ENCODE measurements at regions not wholly inside any gene's neighbourhood (a gene's known extent, or its start where the extent isn't known, plus 50 kb on each side); places are given as distances from the start of the nearest gene placed in this dataset.

GRCh38 chr10:130728531-130729215 lies 582.8 kb downstream of the TCERG1L start:
- DNase-seq: no peak

- DNase-seq: no peak
Measured at GRCh38 chr10:130729876-130730275, 581.6 kb downstream of the TCERG1L start.

- DNase-seq: no peak
Measured at GRCh38 chr10:130737186-130737585, 574.3 kb downstream of the TCERG1L start.

GRCh38 chr10:130737621-130738020 lies 573.9 kb downstream of the TCERG1L start:
- no peak for DNase-seq

- DNase-seq: no peak
Measured at GRCh38 chr10:130739016-130739756, 572.3 kb downstream of the TCERG1L start.

GRCh38 chr10:130739757-130740145 lies 571.8 kb downstream of the TCERG1L start:
- DNase-seq: no peak

GRCh38 chr10:130740166-130740565 lies 571.4 kb downstream of the TCERG1L start:
- no peak for DNase-seq

GRCh38 chr10:130740915-130741750 lies 570.4 kb downstream of the TCERG1L start:
- DNase-seq: no peak

GRCh38 chr10:130741901-130742855 lies 569.3 kb downstream of the TCERG1L start:
- DNase-seq: no peak

GRCh38 chr10:130742941-130743675 lies 568.4 kb downstream of the TCERG1L start:
- DNase-seq: no peak

- no peak for DNase-seq
Measured at GRCh38 chr10:130743751-130744271, 567.7 kb downstream of the TCERG1L start.

GRCh38 chr10:130744631-130745030 lies 566.9 kb downstream of the TCERG1L start:
- DNase-seq: no peak

- no peak for DNase-seq
Measured at GRCh38 chr10:130745251-130745650, 566.3 kb downstream of the TCERG1L start.

GRCh38 chr10:130745821-130746220 lies 565.7 kb downstream of the TCERG1L start:
- no peak for DNase-seq

- no peak for DNase-seq
Measured at GRCh38 chr10:130746311-130746710, 565.2 kb downstream of the TCERG1L start.

- no peak for DNase-seq
Measured at GRCh38 chr10:130747356-130747755, 564.2 kb downstream of the TCERG1L start.

GRCh38 chr10:130747946-130748345 lies 563.6 kb downstream of the TCERG1L start:
- no peak for DNase-seq

GRCh38 chr10:130748409-130749057 lies 563.0 kb downstream of the TCERG1L start:
- DNase-seq: no peak

GRCh38 chr10:130749911-130750310 lies 561.6 kb downstream of the TCERG1L start:
- no peak for DNase-seq

GRCh38 chr10:130750441-130750840 lies 561.1 kb downstream of the TCERG1L start:
- DNase-seq: no peak

All from CD4-positive, alpha-beta T cell treated with Interleukin-12 subunit alpha and Interleukin-12 subunit beta, for 1 hour (primary cell).